ENCODE measurements at regions not wholly inside any gene's neighbourhood (a gene's known extent, or its start where the extent isn't known, plus 50 kb on each side); places are given as distances from the start of the nearest gene placed in this dataset.
"Not testable (repeated sequence)": the region's sequence is repeated elsewhere in the genome, so short reads cannot be mapped to it uniquely, and the experiment has no call there.

GRCh38 chr1:182226618-182227017, 165.0 kb downstream of the GLUL start:
- DNase-seq = no peak

DNA sequence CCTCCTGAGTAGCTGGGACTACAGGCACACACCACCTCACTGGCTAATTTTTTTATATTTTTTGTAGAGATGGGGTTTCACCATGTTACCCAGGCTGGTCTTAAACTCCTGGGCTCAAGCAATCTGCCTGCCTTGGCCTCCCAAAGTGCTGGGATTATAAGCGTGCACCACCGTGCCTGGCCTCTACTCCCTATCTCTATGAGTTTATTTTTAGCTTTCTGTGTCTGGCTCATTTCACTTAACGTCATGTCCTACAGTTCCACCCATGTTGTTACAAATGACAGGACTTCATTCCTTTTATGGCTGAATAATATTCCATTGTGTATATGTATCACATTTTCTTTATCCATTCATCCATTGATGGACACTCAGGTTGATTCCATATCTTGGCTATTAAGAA, 164.2 kb upstream of the ZNF648 start:
- not testable (repeated sequence) for DNase-seq

DNA sequence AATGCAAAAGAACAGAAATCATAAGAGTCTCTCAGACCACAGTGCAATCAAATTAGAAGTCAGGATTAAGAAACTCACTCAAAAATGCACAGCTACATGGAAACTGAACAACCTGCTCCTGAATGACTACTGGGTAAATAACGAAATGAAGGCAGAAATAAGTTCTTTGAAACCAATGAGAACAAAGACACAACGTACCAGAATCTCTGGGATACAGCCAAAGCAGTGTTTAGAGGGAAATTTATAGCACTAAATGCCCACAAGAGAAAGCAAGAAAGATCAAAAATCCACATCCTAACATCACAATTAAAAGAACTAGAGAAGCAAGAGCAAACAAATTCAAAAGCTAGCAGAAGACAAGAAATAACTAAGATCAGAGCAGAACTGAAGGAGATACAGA, 160.5 kb upstream of the ZNF648 start:
- not testable (repeated sequence) for DNase-seq

- not testable (repeated sequence) for DNase-seq
Measured at GRCh38 chr1:182221367-182221766, 159.9 kb upstream of the ZNF648 start.

DNA sequence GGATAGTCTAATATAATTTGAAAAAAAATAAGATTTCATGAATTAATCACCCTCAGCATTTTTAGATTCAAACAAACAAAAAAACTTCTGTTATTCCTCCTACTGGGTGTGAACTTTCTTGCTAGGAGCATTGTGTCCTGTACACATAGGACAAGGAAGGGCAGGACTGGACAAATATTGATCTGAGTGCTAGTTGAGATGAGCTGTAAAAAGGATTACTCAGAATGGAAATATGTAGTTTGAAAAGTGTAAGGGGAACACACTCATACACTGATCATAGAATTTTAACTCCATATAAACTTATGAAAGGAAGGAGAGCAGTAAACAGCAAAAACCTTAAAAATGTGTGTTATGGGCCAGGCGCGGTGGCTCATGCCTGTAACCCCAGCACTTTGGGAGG, 156.5 kb upstream of the ZNF648 start:
- DNase-seq = no peak

DNA sequence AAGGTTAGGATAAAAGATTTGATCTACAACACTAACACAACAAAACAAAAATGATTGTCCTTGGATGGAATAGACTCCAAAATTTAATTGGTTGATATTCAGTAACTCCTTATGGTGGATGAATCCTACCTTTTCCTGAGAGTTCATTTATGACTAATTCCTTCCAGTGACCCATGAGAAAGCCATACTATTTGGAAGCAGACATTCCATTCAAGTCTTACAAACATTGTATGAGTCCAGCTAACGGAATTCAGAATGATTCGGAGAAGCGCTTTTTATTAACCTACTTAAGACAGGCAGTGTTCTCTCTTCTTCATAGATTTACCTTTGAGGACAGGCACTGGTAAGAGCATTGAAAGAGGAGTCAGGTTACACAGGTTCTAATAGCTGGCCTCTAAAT, 155.6 kb upstream of the ZNF648 start:
- DNase-seq = no peak

DNA sequence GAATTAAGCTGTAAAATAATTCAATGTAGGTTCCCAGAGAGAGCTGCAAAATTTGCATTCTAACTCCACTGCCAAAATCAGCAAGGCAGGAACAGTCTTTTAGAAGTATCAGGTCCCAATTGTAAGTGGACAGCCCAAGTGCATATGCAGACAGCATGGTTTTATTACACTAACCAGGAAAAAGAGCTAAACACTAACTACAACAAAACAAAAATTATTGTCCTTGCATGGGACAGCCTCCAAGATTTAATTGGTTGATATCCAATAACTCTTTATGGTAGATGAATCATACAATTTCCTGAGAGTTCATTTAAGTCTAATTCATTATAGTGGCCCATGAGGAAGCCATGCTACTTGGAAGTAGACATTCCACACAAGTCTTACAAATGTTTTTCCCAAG, 154.3 kb upstream of the ZNF648 start:
- no peak for DNase-seq

GRCh38 chr1:182213163-182213562, 151.7 kb upstream of the ZNF648 start:
- DNase-seq = no peak

- no peak for DNase-seq
Measured at GRCh38 chr1:182211386-182211785, 149.9 kb upstream of the ZNF648 start.

DNA sequence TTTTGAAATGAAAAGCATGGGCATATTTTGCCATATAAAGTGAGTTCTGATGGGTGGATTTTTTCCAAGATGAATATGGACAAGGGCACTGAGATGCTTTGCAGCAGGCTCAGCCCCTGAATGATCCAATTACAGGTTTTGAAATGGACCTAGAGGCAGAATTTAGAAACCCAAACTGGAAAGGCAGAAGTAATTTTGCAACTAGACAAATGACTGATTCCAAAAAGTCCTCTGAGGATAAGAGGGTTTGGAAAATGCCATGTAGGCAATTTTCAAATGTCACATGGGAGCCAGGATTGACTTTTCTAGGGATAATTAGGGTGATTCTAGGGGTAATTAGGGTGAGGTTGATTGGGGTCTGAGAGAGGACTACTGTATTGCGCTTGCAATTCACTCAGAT, 148.9 kb upstream of the ZNF648 start:
- no peak for DNase-seq

GRCh38 chr1:182207300-182207699, 145.8 kb upstream of the ZNF648 start:
- no peak for DNase-seq

- no peak for DNase-seq
Measured at GRCh38 chr1:182206626-182207239, 145.2 kb upstream of the ZNF648 start.

GRCh38 chr1:182205351-182206022, 144.0 kb upstream of the ZNF648 start:
- DNase-seq = no peak

- DNase-seq = no peak
Measured at GRCh38 chr1:182203191-182203875, 141.8 kb upstream of the ZNF648 start.

- not testable (repeated sequence) for DNase-seq
Measured at GRCh38 chr1:182201490-182201889, 140.0 kb upstream of the ZNF648 start.

DNA sequence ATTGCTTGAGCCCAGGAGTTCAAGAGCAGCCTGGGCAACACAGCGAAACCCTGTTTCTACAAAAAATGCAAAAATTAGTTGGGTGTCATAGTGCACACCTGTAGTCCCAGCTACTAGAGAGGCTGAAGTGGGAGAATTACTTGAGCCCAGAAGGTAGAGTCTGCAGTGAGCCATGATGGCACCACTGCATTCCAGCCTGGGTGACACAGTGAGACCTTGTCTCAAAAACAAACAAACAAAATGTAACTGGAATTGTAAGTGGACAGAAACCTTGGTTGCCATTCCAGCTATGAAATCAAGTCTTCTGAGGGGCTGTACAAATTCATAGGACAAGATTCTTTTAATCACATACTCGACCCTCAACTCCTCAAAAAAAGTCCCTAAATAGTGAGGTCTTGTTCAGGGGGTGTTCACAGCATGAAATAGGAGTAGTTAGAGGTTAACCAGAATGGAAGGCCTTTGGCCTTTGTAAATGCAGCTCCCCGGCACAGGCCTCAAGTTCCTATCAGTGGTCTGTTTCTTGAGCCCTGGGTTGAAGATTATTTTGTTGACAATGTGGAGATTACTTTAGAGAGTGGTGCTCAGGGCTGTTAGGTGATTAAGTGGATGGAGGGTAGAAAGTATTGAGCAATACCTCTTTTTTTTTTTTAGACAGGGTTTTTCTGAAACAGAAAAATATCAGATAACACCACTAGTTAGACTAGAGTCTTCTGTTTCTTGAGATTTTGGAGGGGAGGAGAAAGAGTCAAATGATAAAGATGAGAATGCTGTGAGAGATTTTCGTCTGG, 138.7 kb upstream of the ZNF648 start:
- no peak for DNase-seq

DNA sequence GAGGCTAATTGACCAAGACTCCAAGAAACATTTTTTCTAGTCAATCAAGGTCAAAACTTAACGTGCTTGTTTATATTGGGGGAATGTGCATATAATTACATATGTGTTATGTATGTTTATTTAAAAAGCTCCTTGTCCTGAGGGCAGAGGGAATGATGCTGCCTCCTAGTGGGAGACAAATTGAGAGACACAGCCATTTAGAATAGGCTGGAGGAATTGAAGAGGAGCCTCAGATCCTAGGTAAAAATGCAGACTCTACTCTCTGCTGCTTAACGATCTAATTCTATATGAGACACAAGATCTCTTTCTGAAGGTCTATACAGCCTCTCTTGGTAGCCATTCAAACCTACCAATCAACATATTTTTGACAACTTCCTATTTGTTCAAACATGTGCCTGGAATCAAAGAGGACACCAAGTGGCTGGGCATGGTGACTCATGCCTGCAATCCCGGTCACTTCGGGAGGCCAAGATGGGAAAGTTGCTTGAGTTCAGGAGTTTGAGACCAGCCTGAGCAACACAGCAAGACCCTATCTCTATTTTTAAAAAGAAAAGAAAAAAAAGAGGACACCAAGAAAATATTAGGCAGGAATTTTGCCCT, 136.6 kb upstream of the ZNF648 start:
- DNase-seq = no peak

GRCh38 chr1:182196897-182197870, 135.7 kb upstream of the ZNF648 start:
- no peak for DNase-seq

GRCh38 chr1:182195733-182196132, 134.2 kb upstream of the ZNF648 start:
- DNase-seq = no peak

DNA sequence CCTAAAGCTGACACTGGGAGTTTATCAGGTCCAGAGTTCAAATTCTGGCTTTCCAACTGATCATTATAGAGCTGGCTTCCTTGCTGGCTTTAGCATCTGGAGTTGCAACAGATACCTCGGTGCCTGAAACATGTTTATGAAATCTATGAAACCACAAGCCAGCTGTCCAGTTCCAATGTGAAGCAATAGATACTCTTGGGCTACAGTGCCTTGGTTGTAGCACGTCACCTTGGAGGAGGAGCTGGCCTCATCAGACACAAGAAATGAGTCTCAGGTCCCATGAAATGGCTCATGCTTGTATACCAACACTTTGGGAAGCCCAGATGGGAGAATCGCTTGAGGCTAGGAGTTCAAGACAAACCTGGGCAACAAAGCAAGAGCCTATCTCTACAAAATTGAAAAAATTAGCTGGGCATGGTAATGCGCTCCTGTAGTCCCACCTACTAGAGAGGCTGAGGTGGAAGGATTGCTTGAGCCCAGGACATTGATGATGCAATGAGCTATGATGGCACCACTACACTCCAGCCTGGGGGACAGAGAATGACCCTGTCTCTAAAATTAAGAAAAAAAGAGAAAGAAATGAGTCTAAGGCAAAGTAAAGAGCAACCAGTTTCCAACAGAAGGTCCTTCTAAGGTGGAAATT, 132.5 kb upstream of the ZNF648 start:
- no peak for DNase-seq

DNA sequence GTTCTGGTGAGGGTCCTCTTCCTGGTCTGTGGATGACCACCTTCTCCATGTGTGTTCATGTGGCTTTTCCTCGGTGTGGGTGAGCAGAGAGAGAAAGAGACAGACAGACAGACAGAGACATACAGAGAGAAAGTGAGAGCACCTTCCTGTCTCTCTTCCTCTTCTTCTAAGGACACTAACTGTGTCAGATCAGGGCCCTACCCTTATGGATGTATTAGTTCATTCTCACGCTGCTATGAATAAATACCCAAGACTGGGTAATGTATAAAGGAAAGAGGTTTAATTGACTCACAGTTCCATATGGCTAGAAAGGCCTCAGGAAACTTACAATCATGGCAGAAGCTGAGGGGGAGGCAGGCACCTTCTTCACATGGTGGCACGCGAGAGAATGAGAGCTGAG, 131.5 kb upstream of the ZNF648 start:
- DNase-seq = no peak

Data from NCI-H2029 treated with DMSO at 0.1 percent for 48 hours (cell line).